ENCODE measurements at regions not wholly inside any gene's neighbourhood (a gene's known extent, or its start where the extent isn't known, plus 50 kb on each side); places are given as distances from the start of the nearest gene placed in this dataset.

- no peak for TF ChIP-seq CTCF (IDR thresholded peaks at IDR 0.05; ENCODE audit: low read length)
- no peak for TF ChIP-seq EZH2phosphoT487 (IDR thresholded peaks at IDR 0.05; ENCODE audit: low read length)
Observed at GRCh38 chr6:145507239-145507638, 228.1 kb downstream of the EPM2A start.
